Endothelial cell of umbilical vein (primary cell): ENCODE measurements at regions not wholly inside any gene's neighbourhood (a gene's known extent, or its start where the extent isn't known, plus 50 kb on each side); places are given as distances from the start of the nearest gene placed in this dataset.

Experiments
- BruUV-seq: library from RNA; stranded (reverse); fragments of 400-500 nt; replicated peaks from 2 replicates; lab custom pipeline; 2021; lab: Mats Ljungman, UMichigan
- CTCF ChIA-PET: fragments of 300-600, 350-600 bp; sonication (Branson Sonifier 250); formaldehyde crosslinking; loops from one replicate; lab custom pipeline; 2021; ENCODE audit warnings: antibody characterized with exemption, inconsistent platforms; lab: Charles Lee
- POLR2A ChIA-PET: fragments of 300-600, 350-600 bp; sonication (Branson Sonifier 250); formaldehyde crosslinking; loops from one replicate; lab custom pipeline; 2021; ENCODE audit warnings: antibody characterized with exemption, inconsistent platforms; lab: Charles Lee
- DNase-seq: peaks from one replicate; pipeline ENCODE4 v3.0.0-alpha.2; 2011; ENCODE audit warnings: low read depth, low spot score
- FAIRE-seq: peaks from 2 replicates; lab custom pipeline; 2011; peaks lifted over from hg19 to GRCh38; lab: Jason Lieb, UNC
- H2AFZ ChIP-seq: 2 replicates; pipeline ENCODE4 v1.6.0; 2012; ENCODE audit warnings: low read depth, low read length, control low read depth, inconsistent platforms
- H3K27ac ChIP-seq: 2 replicates; pipeline ENCODE4 v1.5.1; 2011; ENCODE audit warnings: low read depth, mild to moderate bottlenecking, control low read depth, low read length, moderate library complexity; ENCODE audit not compliant: insufficient read depth
- H3K27me3 ChIP-seq, 2 experiments: 2 replicates each; pipeline versions ENCODE4 v1.6.0 to v1.6.1; 2011; ENCODE audit warnings: low read length in 2 of 2, mixed read lengths in 1 of 2; ENCODE audit not compliant: control insufficient read depth in 2 of 2, insufficient read depth in 2 of 2
- H3K36me3 ChIP-seq, 2 experiments: 2 replicates in 1 of 2; 3 replicates in 1 of 2; pipeline ENCODE4 v1.5.1; 2011; ENCODE audit warnings: low read length in 2 of 2, mild to moderate bottlenecking in 1 of 2, moderate library complexity in 1 of 2; ENCODE audit not compliant: control insufficient read depth in 2 of 2, insufficient read depth in 2 of 2; ENCODE audit errors: extremely low read depth in 1 of 2
- H3K4me1 ChIP-seq: 3 replicates; pipeline ENCODE4 v1.5.1; 2011; ENCODE audit warnings: mild to moderate bottlenecking, low read length; ENCODE audit not compliant: control insufficient read depth, insufficient read depth; ENCODE audit errors: extremely low read depth
- H3K4me2 ChIP-seq: 2 replicates; pipeline ENCODE4 v1.6.1; 2011; ENCODE audit warnings: low read length, control low read depth, mixed read lengths; ENCODE audit not compliant: insufficient read depth
- H3K4me3 ChIP-seq, 3 experiments: fragments of 200-600 bp in 1 of 3; sonication (generic), shearing (Covaris generic) in 1 of 3; replicated peaks in 1 of 3; 2 replicates each; pipeline ENCODE4 v1.5.1; 2011 to 2016; ENCODE audit warnings: control low read depth in 3 of 3, low read length in 3 of 3, mild to moderate bottlenecking in 2 of 3, inconsistent platforms in 1 of 3, low read depth in 1 of 3, moderate library complexity in 1 of 3; ENCODE audit not compliant: insufficient read depth in 1 of 3
- H3K79me2 ChIP-seq: 2 replicates; pipeline ENCODE4 v1.6.0; 2012; ENCODE audit warnings: low read length, inconsistent platforms; ENCODE audit not compliant: control insufficient read depth, insufficient read depth
- H3K9ac ChIP-seq: replicated peaks from 2 replicates; pipeline ENCODE3; 2011; ENCODE audit warnings: low read length, control low read depth; ENCODE audit not compliant: insufficient read depth; ENCODE audit errors: extremely low read depth
- H3K9me1 ChIP-seq: replicated peaks from 3 replicates; pipeline ENCODE4 v1.6.0; 2011; ENCODE audit warnings: mild to moderate bottlenecking, low read length; ENCODE audit not compliant: control insufficient read depth, insufficient read depth; ENCODE audit errors: extremely low read depth
- H3K9me3 ChIP-seq: replicated peaks from 2 replicates; pipeline ENCODE4 v1.5.1; 2012; ENCODE audit warnings: low read length, inconsistent platforms; ENCODE audit not compliant: control insufficient read depth, insufficient read depth
- H4K20me1 ChIP-seq: replicated peaks from 2 replicates; pipeline ENCODE3; 2011; ENCODE audit warnings: mild to moderate bottlenecking, low read length; ENCODE audit not compliant: control insufficient read depth, insufficient read depth; ENCODE audit errors: extremely low read depth
- EZH2 ChIP-seq: IDR thresholded peaks from 2 replicates; pipeline ENCODE4 v1.6.1; 2012; ENCODE audit warnings: borderline replicate concordance, low read depth, mild to moderate bottlenecking, moderate library complexity, low read length, inconsistent platforms; ENCODE audit not compliant: severe bottlenecking
- FOS ChIP-seq: IDR thresholded peaks from 2 replicates; pipeline ENCODE4 v1.6.1; 2011; ENCODE audit warnings: mild to moderate bottlenecking, low read length, moderate library complexity, borderline replicate concordance; ENCODE audit not compliant: insufficient read depth
- GATA2 ChIP-seq: IDR thresholded peaks from 2 replicates; pipeline ENCODE4 v1.7.0; 2011; ENCODE audit warnings: low read depth, mild to moderate bottlenecking, moderate library complexity, mixed read lengths, low read length; ENCODE audit not compliant: insufficient read length, insufficient read depth
- POLR2A ChIP-seq: IDR thresholded peaks from 2 replicates; pipeline ENCODE4 v1.6.1; 2012; ENCODE audit warnings: low read depth, mild to moderate bottlenecking, control low read depth, low read length
- POLR2AphosphoS5 ChIP-seq: IDR thresholded peaks from 2 replicates; pipeline ENCODE4 v1.6.1; 2012; ENCODE audit warnings: low read depth, mild to moderate bottlenecking, control low read depth, low read length, moderate library complexity; ENCODE audit not compliant: insufficient read depth
- dilution Hi-C: fragments of 300-500 bp; cut with MboI; formaldehyde crosslinking; loops from one replicate; pipeline ENCODE4 v1.15.0; 2019; ENCODE audit warnings: low sequenced_read_pairs; ENCODE audit not compliant: extremely low pct_ligation_motif_present
- intact Hi-C: fragments of 100-400 bp; cut with micrococcal nuclease; formaldehyde crosslinking; loops from one replicate; pipeline ENCODE4 v1.10.0; 2022
- TF ChIP-seq, protein P1 (sequence below): IDR thresholded peaks from 2 replicates; pipeline ENCODE4 v1.6.1; 2011; ENCODE audit not compliant: insufficient read depth, insufficient read length
- TF ChIP-seq, protein P2 (sequence below), 2 donors: IDR thresholded peaks; 1 replicate in 1 of 2; 2 replicates in 1 of 2; pipeline ENCODE4 v1.5.1; 2011; ENCODE audit warnings: low read length in 2 of 2, mild to moderate bottlenecking in 2 of 2, moderate library complexity in 2 of 2, control low read depth in 1 of 2, inconsistent platforms in 1 of 2, low read depth in 1 of 2; ENCODE audit not compliant: insufficient read depth in 1 of 2; ENCODE audit errors: extremely low read depth in 1 of 2

DNA sequence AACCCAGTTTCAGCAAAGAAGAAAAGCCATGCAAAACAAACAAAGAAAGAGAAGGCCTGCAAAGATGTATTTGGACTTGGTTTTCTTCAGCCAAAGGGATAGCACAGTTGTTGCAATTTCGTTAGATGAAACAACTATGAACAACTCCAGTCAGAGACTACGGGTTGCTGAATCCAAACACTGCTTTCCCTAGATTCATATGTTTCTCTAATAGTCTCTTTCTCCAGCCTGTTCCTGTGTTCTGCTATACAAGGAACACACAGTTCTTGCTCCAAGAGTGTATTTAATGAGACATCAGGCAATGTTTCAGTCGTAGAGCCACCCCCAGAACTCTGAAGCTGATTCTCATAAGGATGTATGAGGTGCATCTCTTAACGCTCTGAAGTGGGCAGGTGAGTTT, 162.5 kb upstream of the TBL1X start:
- Histone ChIP-seq H3K27ac (no peak overlapping the region), H3K9ac (no peak overlapping the region), H3K9me3 (no peaks in the 10 kb centered on the region), H2AFZ (no peak overlapping the region), H3K4me2 (no peak overlapping the region), H3K4me3 (no peak overlapping the region), H3K4me1 (no peaks in the 10 kb centered on the region), H3K79me2 (no peaks in the 10 kb centered on the region), H3K27me3 (peaks cover 0 to 4% of the 10 kb centered on the region in 2 experiments), H3K9me1 (no peaks in the 10 kb centered on the region), H3K36me3 (no peaks in the 10 kb centered on the region), H4K20me1 (no peaks in the 10 kb centered on the region)
- intact Hi-C loops: no loop called here
- CTCF ChIA-PET: interaction anchor here (0.6 to 1.1 kb wide), 2 partner anchors 11 to 33 kb away, joined by 3 to 4 read pairs; no protein-coding TSS in a partner anchor
- dilution Hi-C loops: no loop called here
- DNase-seq (no peak), FAIRE-seq (no peak)
- no TSS peak for BruUV-seq
- TF ChIP-seq POLR2AphosphoS5: no peak
- TF ChIP-seq POLR2A: no peak
- TF ChIP-seq, protein P1, sequence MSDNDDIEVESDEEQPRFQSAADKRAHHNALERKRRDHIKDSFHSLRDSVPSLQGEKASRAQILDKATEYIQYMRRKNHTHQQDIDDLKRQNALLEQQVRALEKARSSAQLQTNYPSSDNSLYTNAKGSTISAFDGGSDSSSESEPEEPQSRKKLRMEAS: no peak
- TF ChIP-seq GATA2: no peak
- TF ChIP-seq FOS: no peak
- TF ChIP-seq, protein P2, sequence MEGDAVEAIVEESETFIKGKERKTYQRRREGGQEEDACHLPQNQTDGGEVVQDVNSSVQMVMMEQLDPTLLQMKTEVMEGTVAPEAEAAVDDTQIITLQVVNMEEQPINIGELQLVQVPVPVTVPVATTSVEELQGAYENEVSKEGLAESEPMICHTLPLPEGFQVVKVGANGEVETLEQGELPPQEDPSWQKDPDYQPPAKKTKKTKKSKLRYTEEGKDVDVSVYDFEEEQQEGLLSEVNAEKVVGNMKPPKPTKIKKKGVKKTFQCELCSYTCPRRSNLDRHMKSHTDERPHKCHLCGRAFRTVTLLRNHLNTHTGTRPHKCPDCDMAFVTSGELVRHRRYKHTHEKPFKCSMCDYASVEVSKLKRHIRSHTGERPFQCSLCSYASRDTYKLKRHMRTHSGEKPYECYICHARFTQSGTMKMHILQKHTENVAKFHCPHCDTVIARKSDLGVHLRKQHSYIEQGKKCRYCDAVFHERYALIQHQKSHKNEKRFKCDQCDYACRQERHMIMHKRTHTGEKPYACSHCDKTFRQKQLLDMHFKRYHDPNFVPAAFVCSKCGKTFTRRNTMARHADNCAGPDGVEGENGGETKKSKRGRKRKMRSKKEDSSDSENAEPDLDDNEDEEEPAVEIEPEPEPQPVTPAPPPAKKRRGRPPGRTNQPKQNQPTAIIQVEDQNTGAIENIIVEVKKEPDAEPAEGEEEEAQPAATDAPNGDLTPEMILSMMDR (IDR thresholded peaks at IDR 0.05; ENCODE audit: extremely low read depth in 1 of 2, insufficient read depth in 1 of 2, low read depth in 1 of 2, low read length in 2 of 2): no peak
- TF ChIP-seq EZH2: no peak
- POLR2A ChIA-PET: no interaction called here
